ENCODE measurements at regions not wholly inside any gene's neighbourhood (a gene's known extent, or its start where the extent isn't known, plus 50 kb on each side); places are given as distances from the start of the nearest gene placed in this dataset.

- Histone ChIP-seq H3K4me2 (ENCODE audit: low read length) (no peak overlapping the region), H3K9me2 (ENCODE audit: insufficient read depth, low read length) (no peaks in the 10 kb centered on the region), H4K20me1 (ENCODE audit: insufficient read depth, low read length) (no peaks in the 10 kb centered on the region), H3K4me3 (ENCODE audit: low read depth, low read length, poor library complexity, severe bottlenecking) (no peak overlapping the region), H3K79me2 (ENCODE audit: insufficient read depth, low read depth, low read length) (no peaks in the 10 kb centered on the region), H3K36me3 (ENCODE audit: insufficient read depth, low read length) (no peaks in the 10 kb centered on the region), H3K4me1 (ENCODE audit: insufficient read depth, low read length, poor library complexity, severe bottlenecking) (no peaks in the 10 kb centered on the region), H3K9me3 (ENCODE audit: low read length) (no peaks in the 10 kb centered on the region), H3K27ac (ENCODE audit: low read depth, low read length, poor library complexity, severe bottlenecking) (no peak overlapping the region), H2AFZ (ENCODE audit: low read length) (no peak overlapping the region)
- CTCF ChIA-PET (ENCODE audit: unreplicated experiment), result no interaction called here
- no TSS peak for BruUV-seq (replicated peaks)
- POLR2A ChIA-PET, result no interaction called here
- TF ChIP-seq EZH2phosphoT487 (IDR thresholded peaks at IDR 0.05; ENCODE audit: borderline replicate concordance, low read depth, low read length) (no peak), CTCF (conservative IDR thresholded peaks at IDR 0.05; ENCODE audit: low read length) (no peak)
- DNase-seq (ENCODE audit: low spot score), result no peak
- intact Hi-C loops (cut with micrococcal nuclease; ENCODE audit: unreplicated experiment), result no loop called here
Measured at GRCh38 chr11:127108838-127109237, 108.3 kb upstream of the KIRREL3 start.

- no peak overlapping the region for H3K4me2 ChIP-seq (ENCODE audit: low read length)
- no peak for DNase-seq (ENCODE audit: low spot score)
- H3K4me1 ChIP-seq (ENCODE audit: insufficient read depth, low read length, poor library complexity, severe bottlenecking), result no peaks in the 10 kb centered on the region
- H4K20me1 ChIP-seq (ENCODE audit: insufficient read depth, low read length), result no peaks in the 10 kb centered on the region
- H3K79me2 ChIP-seq (ENCODE audit: insufficient read depth, low read depth, low read length), result no peaks in the 10 kb centered on the region
- BruUV-seq (replicated peaks), result no TSS peak
- TF ChIP-seq CTCF (conservative IDR thresholded peaks at IDR 0.05; ENCODE audit: low read length) (no peak), EZH2phosphoT487 (IDR thresholded peaks at IDR 0.05; ENCODE audit: borderline replicate concordance, low read depth, low read length) (no peak)
- no peak overlapping the region for H2AFZ ChIP-seq (ENCODE audit: low read length)
- no peaks in the 10 kb centered on the region for H3K36me3 ChIP-seq (ENCODE audit: insufficient read depth, low read length)
- H3K4me3 ChIP-seq (ENCODE audit: low read depth, low read length, poor library complexity, severe bottlenecking), result no peak overlapping the region
- intact Hi-C loops (cut with micrococcal nuclease; ENCODE audit: unreplicated experiment), result no loop called here
- ChIA-PET POLR2A (interaction anchor here (0.5 to 0.6 kb wide), 2 partner anchors 23 to 30 kb away, joined by 4 read pairs; no protein-coding TSS in a partner anchor), CTCF (ENCODE audit: unreplicated experiment) (no interaction called here)
- no peaks in the 10 kb centered on the region for H3K9me2 ChIP-seq (ENCODE audit: insufficient read depth, low read length)
- no peak overlapping the region for H3K27ac ChIP-seq (ENCODE audit: low read depth, low read length, poor library complexity, severe bottlenecking)
- no peaks in the 10 kb centered on the region for H3K9me3 ChIP-seq (ENCODE audit: low read length)
Measured at GRCh38 chr11:127106938-127107337, 106.4 kb upstream of the KIRREL3 start.

- H3K36me3 ChIP-seq (ENCODE audit: insufficient read depth, low read length), result no peaks in the 10 kb centered on the region
- ChIA-PET POLR2A (interaction anchor here (0.5 to 1.6 kb wide), 3 partner anchors 24 to 1826 kb away, joined by 3 to 5 read pairs (median 4); no protein-coding TSS in a partner anchor), CTCF (ENCODE audit: unreplicated experiment) (no interaction called here)
- no peaks in the 10 kb centered on the region for H3K79me2 ChIP-seq (ENCODE audit: insufficient read depth, low read depth, low read length)
- no peak overlapping the region for H3K4me3 ChIP-seq (ENCODE audit: low read depth, low read length, poor library complexity, severe bottlenecking)
- DNase-seq (ENCODE audit: low spot score), result no peak
- no peak overlapping the region for H3K4me2 ChIP-seq (ENCODE audit: low read length)
- no peaks in the 10 kb centered on the region for H3K9me2 ChIP-seq (ENCODE audit: insufficient read depth, low read length)
- intact Hi-C loops (cut with micrococcal nuclease; ENCODE audit: unreplicated experiment), result no loop called here
- H3K4me1 ChIP-seq (ENCODE audit: insufficient read depth, low read length, poor library complexity, severe bottlenecking), result no peaks in the 10 kb centered on the region
- TF ChIP-seq CTCF (conservative IDR thresholded peaks at IDR 0.05; ENCODE audit: low read length) (no peak), EZH2phosphoT487 (IDR thresholded peaks at IDR 0.05; ENCODE audit: borderline replicate concordance, low read depth, low read length) (no peak)
- no peak overlapping the region for H2AFZ ChIP-seq (ENCODE audit: low read length)
- BruUV-seq (replicated peaks), result no TSS peak
- H3K27ac ChIP-seq (ENCODE audit: low read depth, low read length, poor library complexity, severe bottlenecking), result no peak overlapping the region
- no peaks in the 10 kb centered on the region for H3K9me3 ChIP-seq (ENCODE audit: low read length)
- no peaks in the 10 kb centered on the region for H4K20me1 ChIP-seq (ENCODE audit: insufficient read depth, low read length)
Measured at GRCh38 chr11:127105593-127106541, 105.3 kb upstream of the KIRREL3 start.
